ENCODE measurements at regions not wholly inside any gene's neighbourhood (a gene's known extent, or its start where the extent isn't known, plus 50 kb on each side); places are given as distances from the start of the nearest gene placed in this dataset.

DNA sequence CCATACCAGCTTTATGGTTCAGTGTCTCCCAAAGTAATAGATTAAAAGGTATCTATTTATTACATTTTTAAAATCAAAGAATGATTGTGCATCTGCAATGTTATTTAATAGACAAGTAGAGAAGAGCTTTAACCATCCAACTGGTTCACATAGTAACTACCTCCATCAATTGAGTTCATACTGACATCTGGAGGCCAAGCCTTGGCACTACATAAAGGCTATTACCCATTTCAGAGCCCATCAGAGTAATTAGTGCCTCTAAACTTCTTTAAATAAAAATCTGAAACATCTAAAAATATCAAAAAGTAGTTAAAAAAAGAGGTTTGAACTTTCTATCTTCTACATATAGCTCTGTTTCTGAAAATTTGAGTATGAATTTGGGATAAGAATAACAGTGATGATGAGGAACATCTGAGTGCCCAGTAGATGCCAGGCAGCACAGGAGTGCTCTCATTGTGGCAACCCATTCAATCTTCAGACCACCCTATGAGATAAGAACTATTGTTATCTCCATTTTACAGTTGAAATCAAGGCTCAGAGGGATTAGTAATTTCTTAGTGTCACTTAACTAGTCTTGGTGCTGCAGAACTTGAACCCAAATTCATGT lies 132.9 kb upstream of the DAAM1 start:
- CTCF ChIA-PET: interaction anchor here (0.6 to 1.5 kb wide), 18 partner anchors 9 to 948 kb away, joined by 3 to 60 read pairs (median 4); partner anchors contain the start of genes DACT1, KIAA0586 and TIMM9
- Histone ChIP-seq H3K4me1 (ENCODE audit: control insufficient read depth, extremely low read depth, insufficient read depth, low read length) (no peaks in the 10 kb centered on the region), H2AFZ (ENCODE audit: low read depth, low read length) (no peak overlapping the region), H3K9me1 (replicated peaks; ENCODE audit: control insufficient read depth, extremely low read depth, insufficient read depth, low read length) (no peaks in the 10 kb centered on the region), H3K4me2 (ENCODE audit: insufficient read depth, low read length) (no peak overlapping the region), H3K27ac (ENCODE audit: insufficient read depth, low read depth, low read length) (no peak overlapping the region), H3K79me2 (ENCODE audit: control insufficient read depth, insufficient read depth, low read length) (no peaks in the 10 kb centered on the region), H4K20me1 (replicated peaks; ENCODE audit: control insufficient read depth, extremely low read depth, insufficient read depth, low read length) (no peaks in the 10 kb centered on the region), H3K9me3 (replicated peaks; ENCODE audit: control insufficient read depth, insufficient read depth, low read length) (no peaks in the 10 kb centered on the region), H3K36me3 (ENCODE audit: control insufficient read depth in 2 of 2, extremely low read depth in 1 of 2, insufficient read depth in 2 of 2, low read length in 2 of 2) (no peaks in the 10 kb centered on the region), H3K27me3 (ENCODE audit: control insufficient read depth in 2 of 2, insufficient read depth in 2 of 2, low read length in 2 of 2) (peaks cover 2 to 5% of the 10 kb centered on the region in 2 experiments), H3K4me3 (replicated peaks in 1 of 3; ENCODE audit: insufficient read depth in 1 of 3, low read depth in 1 of 3, low read length in 3 of 3) (no peak overlapping the region), H3K9ac (replicated peaks; ENCODE audit: extremely low read depth, insufficient read depth, low read length) (no peak overlapping the region)
- dilution Hi-C loops (cut with MboI; ENCODE audit: extremely low pct_ligation_motif_present, low sequenced_read_pairs) (no loop called here), intact Hi-C loops (cut with micrococcal nuclease) (no loop called here)
- POLR2A ChIA-PET: no interaction called here
- FAIRE-seq: peak; percentile 72
- no TSS peak for BruUV-seq (replicated peaks)
- TF ChIP-seq GATA2 (IDR thresholded peaks at IDR 0.05; ENCODE audit: insufficient read depth, insufficient read length, low read depth, low read length) (no peak), POLR2A (IDR thresholded peaks at IDR 0.05; ENCODE audit: low read depth, low read length) (no peak), FOS (IDR thresholded peaks at IDR 0.05; ENCODE audit: borderline replicate concordance, insufficient read depth, low read length) (no peak), MYC (IDR thresholded peaks at IDR 0.05; ENCODE audit: low read depth, low read length) (no peak)
- TF ChIP-seq, protein P1, sequence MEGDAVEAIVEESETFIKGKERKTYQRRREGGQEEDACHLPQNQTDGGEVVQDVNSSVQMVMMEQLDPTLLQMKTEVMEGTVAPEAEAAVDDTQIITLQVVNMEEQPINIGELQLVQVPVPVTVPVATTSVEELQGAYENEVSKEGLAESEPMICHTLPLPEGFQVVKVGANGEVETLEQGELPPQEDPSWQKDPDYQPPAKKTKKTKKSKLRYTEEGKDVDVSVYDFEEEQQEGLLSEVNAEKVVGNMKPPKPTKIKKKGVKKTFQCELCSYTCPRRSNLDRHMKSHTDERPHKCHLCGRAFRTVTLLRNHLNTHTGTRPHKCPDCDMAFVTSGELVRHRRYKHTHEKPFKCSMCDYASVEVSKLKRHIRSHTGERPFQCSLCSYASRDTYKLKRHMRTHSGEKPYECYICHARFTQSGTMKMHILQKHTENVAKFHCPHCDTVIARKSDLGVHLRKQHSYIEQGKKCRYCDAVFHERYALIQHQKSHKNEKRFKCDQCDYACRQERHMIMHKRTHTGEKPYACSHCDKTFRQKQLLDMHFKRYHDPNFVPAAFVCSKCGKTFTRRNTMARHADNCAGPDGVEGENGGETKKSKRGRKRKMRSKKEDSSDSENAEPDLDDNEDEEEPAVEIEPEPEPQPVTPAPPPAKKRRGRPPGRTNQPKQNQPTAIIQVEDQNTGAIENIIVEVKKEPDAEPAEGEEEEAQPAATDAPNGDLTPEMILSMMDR (IDR thresholded peaks at IDR 0.05; ENCODE audit: extremely low read depth in 1 of 2, insufficient read depth in 1 of 2, low read depth in 1 of 2, low read length in 2 of 2): peak; percentile 15 to 57
- peak; percentile 48 for DNase-seq (ENCODE audit: low read depth, low spot score)

DNA sequence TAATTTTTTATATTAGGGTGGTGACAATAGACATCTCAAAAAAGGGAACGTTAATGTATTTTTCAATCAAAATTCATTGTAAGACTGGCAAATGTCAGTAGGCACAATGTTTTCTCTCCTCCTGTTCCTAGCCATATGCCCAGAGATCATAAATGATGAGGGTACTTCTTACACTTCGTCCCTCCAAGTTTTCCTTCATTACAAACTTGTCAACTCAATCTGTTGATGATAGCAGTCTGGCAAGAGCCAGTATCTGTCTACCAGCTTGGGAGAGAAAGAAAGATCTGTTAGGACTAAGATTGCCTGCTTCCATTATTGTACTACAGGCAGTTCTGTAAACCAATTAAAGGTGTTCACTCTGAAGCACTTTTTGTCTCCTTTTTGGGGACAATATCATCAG lies 130.9 kb upstream of the DAAM1 start:
- dilution Hi-C loops (cut with MboI; ENCODE audit: extremely low pct_ligation_motif_present, low sequenced_read_pairs): no loop called here
- no peaks in the 10 kb centered on the region for H3K9me3 ChIP-seq (replicated peaks; ENCODE audit: control insufficient read depth, insufficient read depth, low read length)
- no TSS peak for BruUV-seq (replicated peaks)
- POLR2A ChIA-PET: no interaction called here
- no peak overlapping the region for H3K4me2 ChIP-seq (ENCODE audit: insufficient read depth, low read length)
- H3K27me3 ChIP-seq (ENCODE audit: control insufficient read depth in 2 of 2, insufficient read depth in 2 of 2, low read length in 2 of 2): peaks cover 0 to 5% of the 10 kb centered on the region in 2 experiments
- DNase-seq (ENCODE audit: low read depth, low spot score) (no peak), FAIRE-seq (no peak)
- no peaks in the 10 kb centered on the region for H4K20me1 ChIP-seq (replicated peaks; ENCODE audit: control insufficient read depth, extremely low read depth, insufficient read depth, low read length)
- no peak overlapping the region for H3K9ac ChIP-seq (replicated peaks; ENCODE audit: extremely low read depth, insufficient read depth, low read length)
- TF ChIP-seq POLR2AphosphoS5 (IDR thresholded peaks at IDR 0.05; ENCODE audit: insufficient read depth, low read depth, low read length) (no peak), GATA2 (IDR thresholded peaks at IDR 0.05; ENCODE audit: insufficient read depth, insufficient read length, low read depth, low read length) (no peak), FOS (IDR thresholded peaks at IDR 0.05; ENCODE audit: borderline replicate concordance, insufficient read depth, low read length) (no peak), EZH2 (IDR thresholded peaks at IDR 0.05; ENCODE audit: borderline replicate concordance, low read depth, low read length, severe bottlenecking) (no peak), POLR2A (IDR thresholded peaks at IDR 0.05; ENCODE audit: low read depth, low read length) (no peak), JUN (IDR thresholded peaks at IDR 0.05; ENCODE audit: borderline replicate concordance, insufficient read depth, insufficient read length, low read depth) (no peak), MYC (IDR thresholded peaks at IDR 0.05; ENCODE audit: low read depth, low read length) (no peak)
- TF ChIP-seq, protein P2, sequence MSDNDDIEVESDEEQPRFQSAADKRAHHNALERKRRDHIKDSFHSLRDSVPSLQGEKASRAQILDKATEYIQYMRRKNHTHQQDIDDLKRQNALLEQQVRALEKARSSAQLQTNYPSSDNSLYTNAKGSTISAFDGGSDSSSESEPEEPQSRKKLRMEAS (IDR thresholded peaks at IDR 0.05; ENCODE audit: insufficient read depth, insufficient read length): no peak
- TF ChIP-seq, protein P1 (IDR thresholded peaks at IDR 0.05; ENCODE audit: extremely low read depth in 1 of 2, insufficient read depth in 1 of 2, low read depth in 1 of 2, low read length in 2 of 2): no peak
- intact Hi-C loops (cut with micrococcal nuclease): no loop called here
- CTCF ChIA-PET: interaction anchor here (1.0 to 1.9 kb wide), 3 partner anchors 8 to 950 kb away, joined by 3 to 10 read pairs (median 5); no protein-coding TSS in a partner anchor
- H3K4me1 ChIP-seq (ENCODE audit: control insufficient read depth, extremely low read depth, insufficient read depth, low read length): no peaks in the 10 kb centered on the region
- no peak overlapping the region for H3K27ac ChIP-seq (ENCODE audit: insufficient read depth, low read depth, low read length)
- no peak overlapping the region for H3K4me3 ChIP-seq (replicated peaks in 1 of 3; ENCODE audit: insufficient read depth in 1 of 3, low read depth in 1 of 3, low read length in 3 of 3)
- H3K9me1 ChIP-seq (replicated peaks; ENCODE audit: control insufficient read depth, extremely low read depth, insufficient read depth, low read length): no peaks in the 10 kb centered on the region
- H3K36me3 ChIP-seq (ENCODE audit: control insufficient read depth in 2 of 2, extremely low read depth in 1 of 2, insufficient read depth in 2 of 2, low read length in 2 of 2): no peaks in the 10 kb centered on the region
- H2AFZ ChIP-seq (ENCODE audit: low read depth, low read length): no peak overlapping the region
- no peaks in the 10 kb centered on the region for H3K79me2 ChIP-seq (ENCODE audit: control insufficient read depth, insufficient read depth, low read length)
